Stomach (tissue), 4 donors: ENCODE measurements at regions not wholly inside any gene's neighbourhood (a gene's known extent, or its start where the extent isn't known, plus 50 kb on each side); places are given as distances from the start of the nearest gene placed in this dataset.

Source experiments
- POLR2A ChIP-seq, 4 donors: fragments of 450-650 bp; IDR thresholded peaks; one replicate each; pipeline ENCODE4 v1.6.1; 2016; ENCODE audit warnings: antibody characterized with exemption in 4 of 4, control low read depth in 2 of 4, mild to moderate bottlenecking in 1 of 4, moderate library complexity in 1 of 4
- POLR2AphosphoS5 ChIP-seq, 3 donors: sonication (generic); formaldehyde crosslinking; IDR thresholded peaks; one replicate each; pipeline ENCODE4 v1.6.1; 2016; ENCODE audit warnings: antibody characterized with exemption in 3 of 3

DNA sequence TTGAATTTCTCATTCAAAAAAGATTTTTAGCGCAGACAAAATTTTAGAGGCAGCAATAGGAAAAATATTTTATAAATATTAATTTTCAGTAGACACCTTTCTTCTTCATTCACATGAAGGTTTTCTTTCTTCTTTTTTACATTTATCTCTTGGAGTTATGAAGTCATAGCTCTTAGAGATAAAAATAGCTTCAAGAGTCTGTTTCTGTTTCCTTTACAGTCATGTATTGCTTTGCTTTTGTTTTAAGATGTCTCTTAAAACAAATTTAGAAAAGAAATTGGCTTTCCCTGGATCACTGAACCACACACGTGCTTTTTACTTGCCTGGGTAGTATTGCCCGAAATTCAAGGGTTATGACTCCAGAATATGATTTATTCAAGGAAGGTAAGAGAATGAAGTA lies 369.9 kb upstream of the LRRC7 start:
- TF ChIP-seq POLR2A (IDR thresholded peaks at IDR 0.05) (no peak), POLR2AphosphoS5 (IDR thresholded peaks at IDR 0.05) (no peak)
